ENCODE measurements at regions not wholly inside any gene's neighbourhood (a gene's known extent, or its start where the extent isn't known, plus 50 kb on each side); places are given as distances from the start of the nearest gene placed in this dataset.

- no peak for TF ChIP-seq CSRNP3 (CRISPR knock-in tag; IDR thresholded peaks at IDR 0.05)
- no peak for TF ChIP-seq TCF4 (CRISPR knock-in tag; IDR thresholded peaks at IDR 0.05; ENCODE audit: borderline replicate concordance)
- TF ChIP-seq BACH2 (CRISPR knock-in tag; IDR thresholded peaks at IDR 0.05; ENCODE audit: borderline replicate concordance) = no peak
- TF ChIP-seq PATZ1 (CRISPR knock-in tag; IDR thresholded peaks at IDR 0.05; ENCODE audit: borderline replicate concordance) = no peak
- TF ChIP-seq GLIS3 (CRISPR knock-in tag; IDR thresholded peaks at IDR 0.05) = no peak
Measured at GRCh38 chr5:155957884-155958283, 369.1 kb upstream of the SGCD start.

Data from SK-N-SH treated with all-trans-retinoic acid at 6 μM for 48 hours (cell line).